ENCODE measurements at regions not wholly inside any gene's neighbourhood (a gene's known extent, or its start where the extent isn't known, plus 50 kb on each side); places are given as distances from the start of the nearest gene placed in this dataset.

DNA sequence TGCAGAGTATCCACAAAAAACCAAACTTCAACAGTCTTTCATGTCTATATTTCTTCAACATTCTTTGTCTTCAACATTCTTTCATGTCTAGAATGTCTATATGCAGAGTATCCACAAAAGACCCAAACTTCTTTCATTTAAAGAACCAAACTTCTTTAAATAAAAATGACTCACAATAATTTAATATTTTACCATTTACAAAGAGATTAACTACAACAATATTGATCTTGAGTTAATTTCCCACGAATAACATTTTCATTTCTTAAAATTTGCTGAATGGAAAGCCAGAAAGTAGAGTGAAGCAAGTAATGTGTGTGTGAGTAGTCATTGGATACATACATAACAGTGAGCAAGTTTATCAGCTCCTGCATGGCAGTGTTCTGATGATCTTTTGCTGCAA, 1069.7 kb downstream of the EFNB2 start, which contains the start of gene DAOA:
- TF ChIP-seq, protein P1, sequence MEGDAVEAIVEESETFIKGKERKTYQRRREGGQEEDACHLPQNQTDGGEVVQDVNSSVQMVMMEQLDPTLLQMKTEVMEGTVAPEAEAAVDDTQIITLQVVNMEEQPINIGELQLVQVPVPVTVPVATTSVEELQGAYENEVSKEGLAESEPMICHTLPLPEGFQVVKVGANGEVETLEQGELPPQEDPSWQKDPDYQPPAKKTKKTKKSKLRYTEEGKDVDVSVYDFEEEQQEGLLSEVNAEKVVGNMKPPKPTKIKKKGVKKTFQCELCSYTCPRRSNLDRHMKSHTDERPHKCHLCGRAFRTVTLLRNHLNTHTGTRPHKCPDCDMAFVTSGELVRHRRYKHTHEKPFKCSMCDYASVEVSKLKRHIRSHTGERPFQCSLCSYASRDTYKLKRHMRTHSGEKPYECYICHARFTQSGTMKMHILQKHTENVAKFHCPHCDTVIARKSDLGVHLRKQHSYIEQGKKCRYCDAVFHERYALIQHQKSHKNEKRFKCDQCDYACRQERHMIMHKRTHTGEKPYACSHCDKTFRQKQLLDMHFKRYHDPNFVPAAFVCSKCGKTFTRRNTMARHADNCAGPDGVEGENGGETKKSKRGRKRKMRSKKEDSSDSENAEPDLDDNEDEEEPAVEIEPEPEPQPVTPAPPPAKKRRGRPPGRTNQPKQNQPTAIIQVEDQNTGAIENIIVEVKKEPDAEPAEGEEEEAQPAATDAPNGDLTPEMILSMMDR (IDR thresholded peaks at IDR 0.05; ENCODE audit: poor library complexity), result no peak
- TF ChIP-seq EZH2phosphoT487 (IDR thresholded peaks at IDR 0.05; ENCODE audit: low read depth, severe bottlenecking, unreplicated experiment), result no peak
- TF ChIP-seq EZH2 (IDR thresholded peaks at IDR 0.05; ENCODE audit: borderline replicate concordance), result no peak

Data from hepatocyte (in vitro differentiated cells).